Stimulated activated CD8-positive, alpha-beta memory T cell treated with anti-CD3 and anti-CD28 coated beads, Interleukin-12 subunit alpha, Interleukin-12 subunit beta, amount 100 ng/mL, for 1 hour (primary cell): ENCODE measurements at regions not wholly inside any gene's neighbourhood (a gene's known extent, or its start where the extent isn't known, plus 50 kb on each side); places are given as distances from the start of the nearest gene placed in this dataset.

Experiments
- DNase-seq: peaks from one replicate; pipeline ENCODE4 v3.0.0-alpha.2; 2020; ENCODE audit warnings: low read depth

GRCh38 chr12:19872621-19873540 is 433.6 kb downstream of the AEBP2 start:
- DNase-seq: no peak

DNA sequence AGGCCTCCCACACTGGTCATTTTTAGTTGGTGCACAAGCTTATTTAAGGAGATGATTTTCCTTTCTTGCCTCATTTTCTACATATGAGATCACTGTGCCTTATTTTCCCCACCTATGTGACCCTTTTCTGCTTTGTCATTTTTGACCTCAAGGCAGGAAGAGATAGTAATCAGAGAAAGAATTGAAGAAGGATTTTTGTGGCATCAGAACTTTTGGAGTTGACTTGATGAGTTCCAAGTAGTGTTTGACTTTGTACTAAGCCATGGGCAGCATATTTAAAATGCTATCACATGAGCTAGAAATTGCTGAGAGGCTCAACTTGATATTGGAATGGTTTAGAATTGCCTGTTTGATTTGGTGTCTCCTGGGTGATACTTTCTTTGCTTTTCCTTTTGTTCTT is 440.8 kb downstream of the AEBP2 start:
- DNase-seq: no peak

GRCh38 chr12:19880721-19881120 is 441.4 kb downstream of the AEBP2 start:
- no peak for DNase-seq

- DNase-seq: no peak
Measured at GRCh38 chr12:19882346-19882745, 443.1 kb downstream of the AEBP2 start.

GRCh38 chr12:19884021-19884492 is 444.8 kb downstream of the AEBP2 start:
- no peak for DNase-seq

GRCh38 chr12:19885093-19885812 is 446.0 kb downstream of the AEBP2 start:
- DNase-seq: no peak

GRCh38 chr12:19886065-19886464 is 446.8 kb downstream of the AEBP2 start:
- DNase-seq: no peak

- no peak for DNase-seq
Measured at GRCh38 chr12:19886639-19887064, 447.4 kb downstream of the AEBP2 start.

DNA sequence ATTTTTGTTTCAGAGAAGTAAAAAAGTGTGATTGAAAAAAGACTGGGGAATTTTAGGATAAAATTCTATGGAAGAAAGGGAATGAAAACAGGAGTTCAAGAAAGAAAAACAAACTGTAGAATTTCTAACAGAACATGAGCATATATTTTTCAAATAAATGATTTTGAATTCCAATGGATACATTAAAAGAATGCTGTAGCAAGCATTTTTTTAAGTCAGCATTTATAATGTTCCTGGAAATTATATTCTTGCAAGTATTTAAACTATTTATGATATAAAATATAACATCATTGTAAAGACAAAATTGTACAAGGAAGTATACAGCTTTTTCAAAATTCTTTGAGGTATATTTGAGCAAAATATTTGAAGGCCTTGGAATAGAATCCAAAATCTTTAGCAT is 450.7 kb downstream of the AEBP2 start:
- DNase-seq: no peak

DNA sequence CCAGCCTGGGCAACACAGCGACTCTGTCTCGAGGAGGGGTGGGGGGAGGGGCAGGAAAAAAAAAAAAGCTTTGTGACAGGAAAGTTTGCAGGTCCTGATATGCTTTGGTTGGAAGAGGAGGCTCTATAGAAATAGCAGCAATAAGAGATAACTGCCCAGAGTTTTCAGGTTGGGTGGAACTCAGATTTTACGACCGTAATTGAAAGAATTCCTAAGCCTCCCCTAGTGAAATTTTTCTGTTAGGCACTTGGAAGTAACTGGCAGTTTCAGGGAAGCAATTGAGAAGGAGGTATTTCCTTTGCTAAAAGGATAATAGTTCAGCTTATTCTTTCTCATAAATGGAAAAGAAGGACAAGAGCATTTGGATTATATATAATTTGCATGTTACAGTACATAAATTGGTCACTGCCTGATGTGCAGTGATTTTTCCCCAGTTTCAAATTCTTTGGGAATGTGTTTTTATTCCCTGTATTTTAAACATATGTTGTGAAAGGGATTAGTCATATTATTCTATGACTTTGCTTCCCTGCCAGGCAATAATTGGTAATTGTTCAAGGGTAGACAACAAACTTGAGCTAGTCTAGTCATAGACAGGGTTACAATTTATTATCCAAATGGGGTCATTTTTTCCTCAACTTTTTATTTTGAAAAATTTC is 452.8 kb downstream of the AEBP2 start:
- DNase-seq: no peak

DNA sequence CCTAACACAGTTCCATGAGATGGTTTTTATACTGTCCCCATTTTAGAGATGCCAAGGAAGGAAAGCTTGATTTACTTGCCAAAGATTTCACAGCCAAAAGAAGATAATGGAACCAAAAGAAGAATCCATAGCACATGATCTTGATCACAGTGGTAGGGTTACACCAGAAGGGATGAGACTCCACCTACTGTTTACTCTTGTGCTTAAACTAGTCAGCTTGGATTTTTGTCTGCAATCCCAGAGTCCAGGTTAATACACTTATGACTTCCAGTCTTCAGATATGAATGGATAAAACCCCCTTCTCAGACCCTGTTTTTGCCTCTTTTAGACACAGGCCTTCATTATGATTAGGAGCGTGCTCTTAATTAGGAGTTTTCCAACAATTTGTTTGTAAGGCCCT is 454.2 kb downstream of the AEBP2 start:
- no peak for DNase-seq

DNA sequence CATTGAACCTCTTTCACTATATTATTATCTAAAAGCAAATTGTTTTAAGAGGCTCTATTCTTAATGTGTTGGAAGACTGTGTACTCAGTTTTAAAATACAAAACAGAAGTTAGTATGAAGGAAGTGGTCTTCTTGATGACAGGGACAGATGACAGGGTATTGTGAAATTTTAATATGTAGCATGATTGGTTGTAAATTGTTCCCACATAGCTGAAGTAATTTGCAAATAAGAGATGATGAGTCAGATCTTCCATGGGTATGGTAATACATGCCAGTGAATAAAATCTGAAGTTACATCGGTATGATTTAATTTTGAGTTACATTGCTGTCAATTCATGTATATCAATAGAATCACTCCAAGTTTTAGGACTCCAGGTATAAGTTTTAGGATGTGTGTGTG is 454.8 kb downstream of the AEBP2 start:
- DNase-seq: no peak

DNA sequence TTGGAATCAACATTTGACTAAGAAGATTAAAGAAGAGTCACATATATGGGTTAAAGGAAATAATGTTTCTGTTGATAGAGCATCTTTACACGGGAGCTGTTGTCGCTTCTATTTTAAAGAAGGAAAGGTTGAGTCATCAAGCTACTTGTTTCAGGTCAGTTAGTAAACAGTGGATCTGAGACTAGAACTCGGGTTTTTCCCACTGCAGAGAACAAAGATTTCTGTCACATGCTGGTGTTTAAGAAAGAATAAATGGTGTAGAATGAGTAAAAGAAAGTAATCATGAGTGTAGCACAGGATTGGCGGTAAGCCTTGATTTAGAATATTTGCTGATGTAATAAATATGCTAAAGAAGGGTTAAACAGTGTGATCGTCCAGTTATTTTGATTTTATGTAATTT is 455.5 kb downstream of the AEBP2 start:
- no peak for DNase-seq

DNA sequence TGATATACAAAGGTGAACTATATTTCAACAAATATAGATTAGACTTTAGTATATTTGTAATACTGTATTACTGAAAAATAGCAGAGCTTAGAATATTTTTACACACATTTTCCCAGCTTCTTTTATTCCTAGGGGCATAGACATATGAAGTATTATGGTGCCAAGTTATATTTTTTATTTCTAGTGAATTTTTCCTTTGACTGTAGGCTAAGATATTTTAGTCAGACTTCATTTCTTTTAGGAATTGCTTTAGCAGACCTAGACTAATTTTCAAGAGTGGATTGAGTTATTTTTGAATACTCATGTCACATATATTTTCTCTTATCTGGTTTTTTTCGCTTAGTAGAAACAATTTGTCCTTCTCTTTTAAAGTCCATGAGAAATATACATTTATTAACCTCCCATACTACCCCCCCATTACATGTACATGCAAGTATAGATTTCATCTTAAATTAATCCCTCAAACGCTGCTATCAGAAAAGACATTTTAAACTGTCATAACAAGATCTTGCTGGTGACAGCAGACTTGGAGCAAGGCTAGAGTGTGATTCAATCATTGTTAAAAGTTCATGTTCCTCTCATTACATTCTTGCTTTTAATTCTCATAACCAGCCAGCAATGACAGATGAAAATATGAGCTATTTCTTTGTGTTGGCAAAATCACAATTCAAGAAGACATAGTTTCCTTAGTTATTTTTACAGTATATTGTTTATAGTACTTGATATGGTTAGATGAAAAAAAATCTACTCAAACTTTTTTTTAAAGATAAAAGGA is 456.1 kb downstream of the AEBP2 start:
- no peak for DNase-seq

- DNase-seq: no peak
Measured at GRCh38 chr12:19896041-19896440, 456.7 kb downstream of the AEBP2 start.

- no peak for DNase-seq
Measured at GRCh38 chr12:19896534-19896933, 457.2 kb downstream of the AEBP2 start.

DNA sequence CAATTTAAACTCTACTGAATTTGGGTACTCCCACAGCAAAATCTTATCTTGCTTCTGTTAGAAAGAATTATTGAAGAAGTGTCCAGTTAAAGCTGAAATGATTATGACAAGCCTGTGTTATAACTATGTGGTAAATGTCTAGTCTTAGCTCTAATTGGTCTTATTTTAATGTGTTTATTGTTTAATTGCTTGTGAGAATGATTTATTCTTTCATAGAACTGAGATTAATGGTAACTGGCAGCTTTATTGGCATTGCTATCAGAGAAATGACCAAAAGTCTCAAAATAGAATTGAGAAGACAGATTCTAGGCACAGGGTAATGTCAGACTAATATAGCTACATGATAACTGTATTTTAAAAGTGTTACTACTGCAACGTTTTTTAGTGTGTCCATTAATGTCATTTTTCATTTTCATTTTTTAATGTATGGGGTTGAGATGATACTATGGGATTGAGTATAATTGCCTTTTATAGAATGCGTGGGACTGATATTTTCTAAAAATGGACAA is 458.7 kb downstream of the AEBP2 start:
- no peak for DNase-seq

DNA sequence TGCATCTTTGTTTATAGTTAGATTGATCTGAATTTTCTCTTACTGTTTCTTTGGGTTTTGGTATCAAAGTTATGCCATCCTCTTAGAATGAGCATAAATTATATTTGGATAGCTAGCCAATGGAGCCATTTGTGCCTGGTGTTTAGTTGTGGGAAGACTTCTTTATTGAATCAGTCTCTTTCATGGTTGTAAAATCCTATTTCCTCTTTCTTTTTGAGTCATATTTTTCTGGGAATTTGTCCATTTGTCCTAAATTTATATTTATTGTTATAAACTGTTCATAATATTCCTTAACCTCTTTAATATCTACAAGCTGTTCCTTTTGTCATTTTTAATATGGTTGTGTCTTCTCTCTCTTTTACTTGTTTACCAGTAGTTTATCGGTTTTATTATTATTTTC is 462.5 kb downstream of the AEBP2 start:
- DNase-seq: no peak

DNA sequence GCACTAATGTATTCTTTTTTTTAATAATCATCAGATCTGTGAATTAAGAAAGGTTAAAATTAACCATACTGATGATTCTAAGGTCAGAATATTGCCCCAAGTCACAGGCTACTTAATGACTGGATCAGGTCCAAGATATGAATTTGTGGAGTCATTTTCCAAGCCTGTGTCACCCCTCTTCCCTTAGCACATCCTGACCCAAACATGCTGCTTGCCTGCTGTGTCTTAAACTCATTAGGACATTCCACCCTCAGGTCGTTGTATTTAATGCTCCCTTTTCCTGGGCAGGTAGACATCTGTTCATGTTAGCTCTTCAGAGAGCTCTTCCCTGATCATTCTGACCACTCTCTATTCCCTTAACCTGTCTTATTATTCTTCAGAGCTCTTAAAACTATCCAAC is 463.5 kb upstream of the PDE3A start:
- DNase-seq: no peak

DNA sequence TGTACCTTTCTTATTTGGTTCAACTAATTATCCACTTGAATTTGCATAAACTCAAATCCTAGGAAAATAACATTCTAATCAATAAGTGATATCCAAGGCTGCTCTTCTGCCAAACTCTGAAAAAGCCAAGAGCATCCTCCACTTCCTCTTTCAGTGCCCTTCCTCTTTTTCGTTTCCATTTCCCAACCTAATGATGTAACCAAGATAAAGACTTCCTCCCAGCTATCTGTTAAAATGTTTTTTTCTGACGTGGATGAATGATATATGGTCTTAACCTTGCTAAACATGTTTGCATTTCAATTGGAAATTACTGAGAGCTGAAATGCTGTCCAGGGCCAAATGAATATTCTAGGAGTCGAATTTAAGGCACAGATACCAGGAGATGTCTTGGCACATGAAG is 459.5 kb upstream of the PDE3A start:
- DNase-seq: no peak

DNA sequence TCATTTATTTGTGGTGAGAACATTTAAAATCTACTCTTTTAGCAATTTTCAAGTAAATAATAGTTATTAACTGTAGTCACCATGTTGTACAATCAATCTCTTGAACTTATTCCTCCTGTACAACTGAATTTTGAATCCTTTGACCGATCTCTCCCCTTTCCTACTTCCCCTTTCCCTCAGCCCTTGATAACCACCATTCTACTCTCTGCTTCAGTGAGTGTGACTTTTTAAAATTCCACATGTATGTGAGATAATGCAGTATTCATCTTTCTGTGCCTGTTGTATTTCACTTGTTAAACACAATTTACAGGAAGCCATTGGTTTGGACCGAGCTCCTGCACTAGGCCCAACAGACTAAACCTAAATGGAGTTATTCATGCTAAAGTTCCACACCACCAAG is 458.9 kb upstream of the PDE3A start:
- DNase-seq: no peak

DNA sequence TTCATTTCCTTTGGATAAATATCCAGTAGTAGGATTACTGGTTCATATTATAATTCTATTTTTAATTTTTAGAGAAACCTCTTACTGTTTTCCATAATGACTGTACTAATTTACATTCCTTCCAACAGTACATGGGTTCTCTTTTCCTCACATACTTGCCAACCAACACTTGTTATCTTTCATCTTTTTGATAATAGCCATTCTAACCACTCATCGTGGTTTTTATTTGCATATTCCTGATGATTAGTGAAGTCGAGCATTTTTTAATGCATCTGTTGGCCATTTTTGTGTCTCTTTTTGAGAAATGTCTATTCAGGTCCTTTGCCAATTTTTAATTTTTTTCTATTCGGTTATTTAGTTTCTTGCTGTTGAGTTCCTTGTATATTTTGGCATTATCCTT is 457.7 kb upstream of the PDE3A start:
- no peak for DNase-seq
